ENCODE measurements at regions not wholly inside any gene's neighbourhood (a gene's known extent, or its start where the extent isn't known, plus 50 kb on each side); places are given as distances from the start of the nearest gene placed in this dataset.
"Not testable (repeated sequence)": the region's sequence is repeated elsewhere in the genome, so short reads cannot be mapped to it uniquely, and the experiment has no call there.

GRCh38 chr4:103842637-103843239, 123.0 kb upstream of the TACR3 start:
- no peak for DNase-seq
- no peaks in the 10 kb centered on the region for H3K36me3 ChIP-seq
- H3K4me3 ChIP-seq (ENCODE audit: low read depth, low read length), result no peak overlapping the region
- TF ChIP-seq CTCF (IDR thresholded peaks at IDR 0.05; ENCODE audit: low read depth, low read length), result no peak
- no peaks in the 10 kb centered on the region for H3K4me1 ChIP-seq
- no peaks in the 10 kb centered on the region for H3K9me3 ChIP-seq
- no peaks in the 10 kb centered on the region for H3K27me3 ChIP-seq

- no peak for DNase-seq
- no peaks in the 10 kb centered on the region for H3K36me3 ChIP-seq
- no peaks in the 10 kb centered on the region for H3K4me1 ChIP-seq
- no peaks in the 10 kb centered on the region for H3K9me3 ChIP-seq
- no peak for TF ChIP-seq CTCF (IDR thresholded peaks at IDR 0.05; ENCODE audit: low read depth, low read length)
- H3K27me3 ChIP-seq, result no peaks in the 10 kb centered on the region
- H3K4me3 ChIP-seq (ENCODE audit: low read depth, low read length), result no peak overlapping the region
These were observed 122.3 kb upstream of the TACR3 start for GRCh38 chr4:103842076-103842475.

- not testable (repeated sequence) for H3K4me1 ChIP-seq; DNase-seq; H3K27me3 ChIP-seq; H3K4me3 ChIP-seq (ENCODE audit: low read depth, low read length); H3K9me3 ChIP-seq; H3K36me3 ChIP-seq
These were observed 90.5 kb upstream of the TACR3 start for GRCh38 chr4:103810308-103810707.

GRCh38 chr4:103802766-103803165, 83.0 kb upstream of the TACR3 start:
- no peaks in the 10 kb centered on the region for H3K9me3 ChIP-seq
- H3K4me3 ChIP-seq (ENCODE audit: low read depth, low read length), result no peak overlapping the region
- H3K36me3 ChIP-seq, result no peaks in the 10 kb centered on the region
- H3K27me3 ChIP-seq, result no peaks in the 10 kb centered on the region
- peak; percentile 21; the same call in 1 of the 2 replicates for TF ChIP-seq CTCF (IDR thresholded peaks at IDR 0.05; ENCODE audit: low read depth, low read length)
- no peak for DNase-seq
- no peaks in the 10 kb centered on the region for H3K4me1 ChIP-seq

- Histone ChIP-seq H3K36me3 (no peaks in the 10 kb centered on the region), H3K9me3 (no peaks in the 10 kb centered on the region), H3K27me3 (no peaks in the 10 kb centered on the region), H3K4me1 (no peaks in the 10 kb centered on the region), H3K4me3 (ENCODE audit: low read depth, low read length) (no peak overlapping the region)
- TF ChIP-seq CTCF (IDR thresholded peaks at IDR 0.05; ENCODE audit: low read depth, low read length), result no peak
- DNase-seq, result no peak
These were observed 67.3 kb upstream of the TACR3 start for GRCh38 chr4:103787057-103787456.

- no peaks in the 10 kb centered on the region for H3K27me3 ChIP-seq
- no peak overlapping the region for H3K4me3 ChIP-seq (ENCODE audit: low read depth, low read length)
- no peaks in the 10 kb centered on the region for H3K9me3 ChIP-seq
- no peaks in the 10 kb centered on the region for H3K36me3 ChIP-seq
- no peaks in the 10 kb centered on the region for H3K4me1 ChIP-seq
- no peak for TF ChIP-seq CTCF (IDR thresholded peaks at IDR 0.05; ENCODE audit: low read depth, low read length)
- DNase-seq, result no peak
These were observed 66.8 kb upstream of the TACR3 start for GRCh38 chr4:103786593-103786992.

- Histone ChIP-seq H3K36me3 (no peaks in the 10 kb centered on the region), H3K27me3 (no peaks in the 10 kb centered on the region), H3K9me3 (no peaks in the 10 kb centered on the region), H3K4me3 (ENCODE audit: low read depth, low read length) (no peak overlapping the region), H3K4me1 (no peaks in the 10 kb centered on the region)
- TF ChIP-seq CTCF (IDR thresholded peaks at IDR 0.05; ENCODE audit: low read depth, low read length), result peak; percentile 84
- peak; percentile 40 for DNase-seq
These were observed 66.2 kb upstream of the TACR3 start for GRCh38 chr4:103786014-103786413.
